Stimulated activated naive CD8-positive, alpha-beta T cell treated with anti-CD3 and anti-CD28 coated beads, Interleukin-15, Interleukin-2, amounts not matched to agents 100 ng/mL and 50 ng/mL, for 24 hours (primary cell): ENCODE measurements at regions not wholly inside any gene's neighbourhood (a gene's known extent, or its start where the extent isn't known, plus 50 kb on each side); places are given as distances from the start of the nearest gene placed in this dataset.

ENCODE experiments used
- H3K27ac Mint-ChIP-seq: one replicate; pipeline ENCODE4 v1.8.0; 2021; ENCODE audit warnings: mild to moderate bottlenecking, mixed read lengths
- H3K27me3 Mint-ChIP-seq: one replicate; pipeline ENCODE4 v1.8.0; 2021; ENCODE audit warnings: mixed read lengths
- H3K36me3 Mint-ChIP-seq: one replicate; pipeline ENCODE4 v1.8.0; 2021; ENCODE audit warnings: low read depth, mixed read lengths
- H3K4me1 Mint-ChIP-seq: one replicate; pipeline ENCODE4 v1.8.0; 2021; ENCODE audit warnings: low read depth, mixed read lengths
- H3K4me3 Mint-ChIP-seq: one replicate; pipeline ENCODE4 v1.8.0; 2021; ENCODE audit warnings: mild to moderate bottlenecking, mixed read lengths
- H3K9me3 Mint-ChIP-seq: one replicate; pipeline ENCODE4 v1.8.0; 2021; ENCODE audit warnings: mixed read lengths

DNA sequence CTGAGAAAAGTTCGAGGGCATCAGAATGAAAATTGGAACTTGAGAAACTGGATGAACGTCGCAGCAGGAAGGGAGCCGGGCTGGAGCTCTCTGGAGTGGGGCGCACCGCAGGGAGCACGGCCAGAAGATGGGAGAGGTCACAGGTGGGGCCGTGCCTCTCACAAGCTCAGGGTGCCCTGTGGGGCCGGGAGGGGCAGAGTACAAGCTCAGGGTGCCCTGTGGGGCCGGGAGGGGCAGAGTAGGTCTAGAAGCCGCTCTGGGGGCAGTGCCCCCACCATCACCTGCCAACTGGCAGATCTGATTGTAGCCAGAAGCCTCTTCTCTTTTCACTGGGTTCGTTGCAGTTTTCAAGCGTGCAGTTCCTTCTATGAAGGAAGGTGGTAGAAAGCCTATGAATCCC lies 61.1 kb upstream of the SNX9 start:
- Mint-ChIP-seq H3K4me3 (peak overlapping the region; percentile 57), H3K9me3 (no peaks in the 10 kb centered on the region), H3K36me3 (peaks cover 3% of the 10 kb centered on the region), H3K27me3 (no peaks in the 10 kb centered on the region), H3K4me1 (peaks cover 96% of the 10 kb centered on the region), H3K27ac (peak overlapping the region; percentile 98)

GRCh38 chr6:157762636-157763035 lies 60.4 kb upstream of the SNX9 start:
- Mint-ChIP-seq H3K4me3 (peak overlapping the region; percentile 18), H3K4me1 (peaks cover 96% of the 10 kb centered on the region), H3K27ac (peak overlapping the region; percentile 95)

GRCh38 chr6:157763129-157763903 lies 59.7 kb upstream of the SNX9 start:
- Mint-ChIP-seq H3K9me3 (no peaks in the 10 kb centered on the region), H3K4me3 (peak overlapping the region; percentile 68), H3K27ac (peak overlapping the region; percentile 95), H3K36me3 (peaks cover 9% of the 10 kb centered on the region), H3K4me1 (peaks cover 96% of the 10 kb centered on the region), H3K27me3 (no peaks in the 10 kb centered on the region)

More at GRCh38 chr6:157762636-157763035, 60.4 kb upstream of the SNX9 start:
- Mint-ChIP-seq H3K9me3 (no peaks in the 10 kb centered on the region), H3K27me3 (no peaks in the 10 kb centered on the region), H3K36me3 (peaks cover 3% of the 10 kb centered on the region)

GRCh38 chr6:157763904-157764177 lies 59.2 kb upstream of the SNX9 start:
- peak overlapping the region; percentile 68 for H3K4me3 Mint-ChIP-seq
- no peaks in the 10 kb centered on the region for H3K27me3 Mint-ChIP-seq
- H3K9me3 Mint-ChIP-seq: no peaks in the 10 kb centered on the region
- H3K36me3 Mint-ChIP-seq: peaks cover 10% of the 10 kb centered on the region
- peaks cover 94% of the 10 kb centered on the region for H3K4me1 Mint-ChIP-seq
- H3K27ac Mint-ChIP-seq: peak overlapping the region; percentile 95

GRCh38 chr6:157764178-157765068 lies 58.6 kb upstream of the SNX9 start:
- no peaks in the 10 kb centered on the region for H3K9me3 Mint-ChIP-seq
- peaks cover 10% of the 10 kb centered on the region for H3K36me3 Mint-ChIP-seq
- H3K27me3 Mint-ChIP-seq: no peaks in the 10 kb centered on the region
- H3K4me1 Mint-ChIP-seq: peaks cover 95% of the 10 kb centered on the region
- peak overlapping the region; percentile 68 for H3K4me3 Mint-ChIP-seq
- peak overlapping the region; percentile 95 for H3K27ac Mint-ChIP-seq

GRCh38 chr6:157766901-157767774 lies 55.9 kb upstream of the SNX9 start:
- H3K4me3 Mint-ChIP-seq: no peak overlapping the region
- H3K27ac Mint-ChIP-seq: peak overlapping the region; percentile 36
- peaks cover 90% of the 10 kb centered on the region for H3K4me1 Mint-ChIP-seq
- H3K27me3 Mint-ChIP-seq: no peaks in the 10 kb centered on the region
- no peaks in the 10 kb centered on the region for H3K9me3 Mint-ChIP-seq
- H3K36me3 Mint-ChIP-seq: peaks cover 10% of the 10 kb centered on the region

GRCh38 chr6:157767775-157768156 lies 55.3 kb upstream of the SNX9 start:
- no peaks in the 10 kb centered on the region for H3K9me3 Mint-ChIP-seq
- peaks cover 90% of the 10 kb centered on the region for H3K4me1 Mint-ChIP-seq
- peak overlapping the region; percentile 83 for H3K27ac Mint-ChIP-seq
- peak overlapping the region; percentile 24 for H3K4me3 Mint-ChIP-seq
- peaks cover 10% of the 10 kb centered on the region for H3K36me3 Mint-ChIP-seq
- H3K27me3 Mint-ChIP-seq: peaks cover 4% of the 10 kb centered on the region

GRCh38 chr6:157768304-157768703 lies 54.7 kb upstream of the SNX9 start:
- peak overlapping the region; percentile 83 for H3K27ac Mint-ChIP-seq
- H3K27me3 Mint-ChIP-seq: peaks cover 6% of the 10 kb centered on the region
- peak overlapping the region; percentile 24 for H3K4me3 Mint-ChIP-seq
- no peaks in the 10 kb centered on the region for H3K9me3 Mint-ChIP-seq
- peaks cover 90% of the 10 kb centered on the region for H3K4me1 Mint-ChIP-seq
- H3K36me3 Mint-ChIP-seq: peaks cover 10% of the 10 kb centered on the region

- Mint-ChIP-seq H3K9me3 (peaks cover 4% of the 10 kb centered on the region), H3K36me3 (peaks cover 15% of the 10 kb centered on the region), H3K4me1 (peaks cover 90% of the 10 kb centered on the region), H3K27ac (peak overlapping the region; percentile 83), H3K27me3 (peaks cover 9% of the 10 kb centered on the region), H3K4me3 (peak overlapping the region; percentile 39)
Observed at GRCh38 chr6:157768863-157769551, 54.0 kb upstream of the SNX9 start.

DNA sequence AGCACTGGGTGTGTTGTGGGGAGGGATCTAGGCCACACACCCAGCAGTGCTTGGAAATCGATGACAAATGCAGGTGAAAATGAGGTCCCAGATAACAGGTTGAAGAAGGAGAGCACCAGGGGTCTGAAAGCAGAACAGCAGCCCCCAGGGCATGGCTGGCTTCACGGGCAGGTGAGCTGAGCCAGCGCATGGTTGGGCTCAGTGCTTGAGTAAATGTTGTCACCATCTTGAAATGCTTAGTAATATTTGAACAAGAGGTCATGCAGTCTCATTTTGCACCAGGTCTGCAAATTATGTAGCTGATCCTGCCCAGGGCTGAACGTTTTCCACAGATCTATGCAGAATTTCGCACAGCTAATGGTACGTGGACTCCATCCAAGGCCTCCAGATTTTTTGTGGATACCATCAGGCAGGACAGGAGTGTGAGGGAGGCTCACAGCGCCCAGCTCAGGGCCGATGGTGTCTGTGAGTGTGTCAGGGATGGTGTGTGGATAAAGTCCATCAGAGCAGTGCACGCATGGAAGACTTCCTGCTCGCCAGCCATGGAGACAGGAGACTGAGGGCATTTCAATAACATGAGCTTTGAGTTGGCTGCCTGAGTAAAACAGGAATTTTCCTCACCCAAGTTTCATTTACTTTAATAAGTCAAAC lies 53.1 kb upstream of the SNX9 start:
- peaks cover 81% of the 10 kb centered on the region for H3K4me1 Mint-ChIP-seq

DNA sequence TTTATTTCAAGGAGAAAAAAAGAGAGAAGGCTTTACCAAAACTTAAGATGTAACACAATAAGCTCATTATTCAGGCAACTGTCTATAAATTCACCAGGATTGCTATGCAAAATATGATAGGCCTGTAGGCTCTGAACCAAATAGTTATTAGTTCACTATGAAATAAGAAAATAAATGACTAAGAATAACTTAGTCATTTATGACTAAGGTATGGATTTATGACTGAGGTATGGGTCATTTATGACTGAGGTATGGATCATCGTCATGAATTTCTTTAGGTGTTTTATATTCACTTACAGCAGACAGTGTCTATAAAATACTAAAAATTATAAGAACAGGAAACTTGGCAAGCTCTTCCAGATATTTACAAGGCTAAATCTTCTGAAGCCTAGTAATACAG lies 52.1 kb upstream of the SNX9 start:
- H3K27me3 Mint-ChIP-seq: peaks cover 13% of the 10 kb centered on the region
- H3K4me3 Mint-ChIP-seq: no peak overlapping the region
- H3K27ac Mint-ChIP-seq: no peak overlapping the region
- H3K36me3 Mint-ChIP-seq: peaks cover 12% of the 10 kb centered on the region
- peaks cover 72% of the 10 kb centered on the region for H3K4me1 Mint-ChIP-seq
- H3K9me3 Mint-ChIP-seq: peaks cover 9% of the 10 kb centered on the region

More for the DNA sequence above, 53.1 kb upstream of the SNX9 start:
- Mint-ChIP-seq H3K4me3 (no peak overlapping the region), H3K36me3 (peaks cover 14% of the 10 kb centered on the region), H3K9me3 (peaks cover 4% of the 10 kb centered on the region), H3K27ac (peak overlapping the region; percentile 75), H3K27me3 (peaks cover 9% of the 10 kb centered on the region)

DNA sequence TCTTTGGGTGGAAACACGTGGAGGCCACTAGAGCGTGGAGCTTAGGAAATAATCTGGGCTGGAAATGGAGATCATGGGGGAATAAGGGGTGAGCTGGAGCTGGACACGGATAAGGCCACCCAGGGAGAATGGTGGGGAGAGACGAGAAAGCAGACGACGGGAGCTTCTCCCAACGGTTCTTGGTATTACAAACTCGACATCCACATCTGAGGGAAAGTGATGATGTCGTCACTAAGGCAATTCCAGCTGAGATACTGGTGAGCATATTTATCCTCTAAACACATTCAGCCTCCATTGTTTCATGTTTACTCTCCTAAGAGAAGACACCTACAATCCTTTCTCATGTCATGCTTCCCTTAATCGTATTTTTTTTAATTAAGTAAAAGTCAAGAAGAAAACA lies 50.2 kb upstream of the SNX9 start:
- Mint-ChIP-seq H3K36me3 (peaks cover 12% of the 10 kb centered on the region), H3K4me3 (no peak overlapping the region), H3K27me3 (peaks cover 13% of the 10 kb centered on the region), H3K9me3 (peaks cover 9% of the 10 kb centered on the region), H3K27ac (peak overlapping the region; percentile 56), H3K4me1 (peaks cover 53% of the 10 kb centered on the region)
